Suprapubic skin (tissue), 4 donors: ENCODE measurements at regions not wholly inside any gene's neighbourhood (a gene's known extent, or its start where the extent isn't known, plus 50 kb on each side); places are given as distances from the start of the nearest gene placed in this dataset.

Source experiments
- DNase-seq, 2 donors: peaks; one replicate each; pipeline ENCODE4 v3.0.0-alpha.2; 2019; ENCODE audit warnings: low spot score in 2 of 2
- H3K27ac ChIP-seq: fragments of 200-600 bp; sonication (generic); one replicate; pipeline ENCODE4 v1.5.1; 2019
- H3K27me3 ChIP-seq: fragments of 200-600 bp; sonication (generic); one replicate; pipeline ENCODE4 v1.5.1; 2019
- H3K36me3 ChIP-seq: fragments of 200-600 bp; sonication (generic); one replicate; pipeline ENCODE4 v1.5.1; 2019
- H3K4me1 ChIP-seq: fragments of 200-600 bp; sonication (generic); one replicate; pipeline ENCODE4 v1.5.1; 2019
- H3K4me3 ChIP-seq: fragments of 200-600 bp; sonication (generic); one replicate; pipeline ENCODE4 v1.5.1; 2019; ENCODE audit warnings: mild to moderate bottlenecking
- H3K9me3 ChIP-seq: fragments of 200-600 bp; sonication (generic); one replicate; pipeline ENCODE4 v1.5.1; 2019
- CTCF ChIP-seq, 2 donors: fragments of 200-600 bp in 1 of 2; fragments of 450-650 bp in 1 of 2; sonication (generic) in 1 of 2; IDR thresholded peaks; one replicate each; pipeline ENCODE4 v1.5.1; 2016 to 2019; ENCODE audit warnings: antibody characterized with exemption in 2 of 2, mild to moderate bottlenecking in 1 of 2, moderate library complexity in 1 of 2
- EP300 ChIP-seq: sonication (generic); formaldehyde crosslinking; IDR thresholded peaks from one replicate; pipeline ENCODE4 v1.6.1; 2017; ENCODE audit warnings: antibody characterized with exemption
- POLR2A ChIP-seq, 2 donors: fragments of 450-650 bp; IDR thresholded peaks; one replicate each; pipeline ENCODE4 v1.6.1; 2017; ENCODE audit warnings: antibody characterized with exemption in 2 of 2, mild to moderate bottlenecking in 2 of 2, moderate library complexity in 2 of 2
- POLR2AphosphoS5 ChIP-seq, 3 donors: sonication (generic); formaldehyde crosslinking; IDR thresholded peaks; one replicate each; pipeline ENCODE4 v1.6.1; 2017; ENCODE audit warnings: antibody characterized with exemption in 3 of 3
- WGBS: methylation state at CpG from one replicate; pipeline ENCODE4 v1.1.5; 2018; 5-methylcytosine and 5-hydroxymethylcytosine counted together

- H3K36me3 ChIP-seq = no peaks in the 10 kb centered on the region
- no peaks in the 10 kb centered on the region for H3K9me3 ChIP-seq
- peak overlapping the region; percentile 16 for H3K4me3 ChIP-seq
- H3K27ac ChIP-seq = peak overlapping the region; percentile 93
- WGBS = 8% methylated on average over 5 of the region's 5 CpGs
- DNase-seq = no peak
- TF ChIP-seq EP300 = no peak
- no peak for TF ChIP-seq POLR2A (IDR thresholded peaks at IDR 0.05)
- peak in 1 of 3 donors; percentile 39 for TF ChIP-seq POLR2AphosphoS5 (IDR thresholded peaks at IDR 0.05)
- TF ChIP-seq CTCF (IDR thresholded peaks at IDR 0.05) = no peak
- peaks cover 56% of the 10 kb centered on the region for H3K4me1 ChIP-seq
- no peaks in the 10 kb centered on the region for H3K27me3 ChIP-seq
Observed at GRCh38 chr14:49972131-49972671, 79.3 kb downstream of the ARF6 start.

- 2% methylated on average over 4 of the region's 4 CpGs for WGBS
- TF ChIP-seq POLR2AphosphoS5 (IDR thresholded peaks at IDR 0.05) (no peak), POLR2A (IDR thresholded peaks at IDR 0.05) (no peak), CTCF (IDR thresholded peaks at IDR 0.05) (no peak), EP300 (no peak)
- Histone ChIP-seq H3K4me3 (peak overlapping the region; percentile 16), H3K27ac (peak overlapping the region; percentile 93), H3K27me3 (no peaks in the 10 kb centered on the region), H3K9me3 (no peaks in the 10 kb centered on the region), H3K36me3 (no peaks in the 10 kb centered on the region), H3K4me1 (peaks cover 60% of the 10 kb centered on the region)
- DNase-seq = no peak
Observed at GRCh38 chr14:49972823-49973222, 79.9 kb downstream of the ARF6 start.

- Histone ChIP-seq H3K36me3 (no peaks in the 10 kb centered on the region), H3K4me3 (no peak overlapping the region), H3K27ac (peak overlapping the region; percentile 52), H3K9me3 (no peaks in the 10 kb centered on the region), H3K27me3 (no peaks in the 10 kb centered on the region), H3K4me1 (peaks cover 53% of the 10 kb centered on the region)
- WGBS = 34% methylated on average over 2 of the region's 2 CpGs
- no peak for DNase-seq
- TF ChIP-seq CTCF (IDR thresholded peaks at IDR 0.05) = no peak
- no peak for TF ChIP-seq EP300
- no peak for TF ChIP-seq POLR2A (IDR thresholded peaks at IDR 0.05)
- TF ChIP-seq POLR2AphosphoS5 (IDR thresholded peaks at IDR 0.05) = no peak
Observed at GRCh38 chr14:49975276-49975675, 82.4 kb downstream of the ARF6 start.

- H3K36me3 ChIP-seq = no peaks in the 10 kb centered on the region
- WGBS = 56% methylated on average over 3 of the region's 3 CpGs
- H3K4me3 ChIP-seq = no peak overlapping the region
- H3K27ac ChIP-seq = peak overlapping the region; percentile 52
- H3K4me1 ChIP-seq = peaks cover 48% of the 10 kb centered on the region
- DNase-seq = no peak
- no peaks in the 10 kb centered on the region for H3K27me3 ChIP-seq
- H3K9me3 ChIP-seq = no peaks in the 10 kb centered on the region
- TF ChIP-seq CTCF (IDR thresholded peaks at IDR 0.05) (no peak), EP300 (no peak), POLR2A (IDR thresholded peaks at IDR 0.05) (no peak), POLR2AphosphoS5 (IDR thresholded peaks at IDR 0.05) (no peak)
Observed at GRCh38 chr14:49975799-49976198, 82.9 kb downstream of the ARF6 start.

- Histone ChIP-seq H3K36me3 (no peaks in the 10 kb centered on the region), H3K27me3 (no peaks in the 10 kb centered on the region), H3K27ac (no peak overlapping the region), H3K9me3 (no peaks in the 10 kb centered on the region), H3K4me1 (peaks cover 36% of the 10 kb centered on the region), H3K4me3 (no peak overlapping the region)
- TF ChIP-seq EP300 (no peak), CTCF (IDR thresholded peaks at IDR 0.05) (no peak), POLR2AphosphoS5 (IDR thresholded peaks at IDR 0.05) (no peak), POLR2A (IDR thresholded peaks at IDR 0.05) (no peak)
- 81% methylated on average over 5 of the region's 5 CpGs for WGBS
- peak in 1 of 2 donors; percentile 55 for DNase-seq
Observed at GRCh38 chr14:49977126-49977841, 84.4 kb downstream of the ARF6 start.
